ENCODE measurements at regions not wholly inside any gene's neighbourhood (a gene's known extent, or its start where the extent isn't known, plus 50 kb on each side); places are given as distances from the start of the nearest gene placed in this dataset.

DNA sequence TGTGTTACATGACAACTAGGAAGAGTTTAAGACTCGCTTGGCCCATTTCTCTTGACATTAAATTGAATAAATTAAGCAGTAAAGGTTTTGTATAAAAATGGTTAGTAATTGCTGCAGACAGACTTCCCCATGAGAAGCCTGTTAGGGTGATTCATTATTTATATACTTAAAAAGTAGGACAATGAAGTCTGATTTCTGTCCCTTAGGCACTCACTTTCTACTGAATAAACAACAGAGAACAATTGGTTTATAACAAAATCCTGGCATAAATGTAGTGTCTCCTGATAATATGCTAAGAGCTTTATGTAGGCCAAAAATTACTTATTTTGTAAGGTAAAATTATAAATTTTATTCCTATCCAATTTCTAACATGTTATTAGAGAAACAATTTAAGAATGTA lies 2138.5 kb upstream of the PCDH20 start:
- TF ChIP-seq ELF4 (CRISPR knock-in tag; IDR thresholded peaks at IDR 0.05; ENCODE audit: low read depth) (no peak), MYBL2 (CRISPR knock-in tag; IDR thresholded peaks at IDR 0.05) (no peak)
